RWPE2 (cell line): ENCODE measurements at regions not wholly inside any gene's neighbourhood (a gene's known extent, or its start where the extent isn't known, plus 50 kb on each side); places are given as distances from the start of the nearest gene placed in this dataset.

ENCODE experiments used
- ATAC-seq: fragments of 200-7000 bp; cut with Tn5 transposase; 3 replicates; pipeline ENCODE4 v1.9.1; 2021; ENCODE audit warnings: low read depth
- DNase-seq: peaks from one replicate; pipeline ENCODE4 v3.0.0-alpha.2; 2020; ENCODE audit warnings: low spot score
- H3K27ac ChIP-seq: fragments of 450-650 bp; 2 replicates; pipeline ENCODE4 v1.5.1; 2017; ENCODE audit warnings: mild to moderate bottlenecking; ENCODE audit not compliant: poor library complexity, severe bottlenecking
- H3K27me3 ChIP-seq: fragments of 250-450 bp; sonication (Bioruptor Pico); 2 replicates; pipeline ENCODE4 v1.5.1; 2021; ENCODE audit warnings: mild to moderate bottlenecking, moderate library complexity; ENCODE audit not compliant: insufficient read depth, poor library complexity, severe bottlenecking
- H3K36me3 ChIP-seq: fragments of 250-450 bp; sonication (Bioruptor Pico); 2 replicates; pipeline ENCODE4 v1.5.1; 2020; ENCODE audit warnings: low read depth, mild to moderate bottlenecking, moderate library complexity
- H3K4me1 ChIP-seq: fragments of 250-450 bp; sonication (Bioruptor Pico); 2 replicates; pipeline ENCODE4 v1.5.1; 2021; ENCODE audit warnings: mild to moderate bottlenecking, moderate library complexity; ENCODE audit not compliant: insufficient read depth, poor library complexity, severe bottlenecking
- H3K4me3 ChIP-seq: fragments of 250-450 bp; sonication (Bioruptor Pico); 2 replicates; pipeline ENCODE4 v1.5.1; 2021; ENCODE audit warnings: mild to moderate bottlenecking, moderate library complexity; ENCODE audit not compliant: severe bottlenecking
- H3K9me3 ChIP-seq: fragments of 250-450 bp; sonication (Bioruptor Pico); 2 replicates; pipeline ENCODE4 v1.5.1; 2021; ENCODE audit warnings: mild to moderate bottlenecking, moderate library complexity; ENCODE audit not compliant: severe bottlenecking
- CTCF ChIP-seq: fragments of 450-650 bp; IDR thresholded peaks from one replicate; pipeline ENCODE4 v1.5.1; 2017; ENCODE audit warnings: mild to moderate bottlenecking, moderate library complexity; ENCODE audit not compliant: poor library complexity, severe bottlenecking

- Histone ChIP-seq H3K9me3 (no peaks in the 10 kb centered on the region), H3K4me1 (peaks cover 12% of the 10 kb centered on the region), H3K27me3 (no peaks in the 10 kb centered on the region), H3K36me3 (no peaks in the 10 kb centered on the region), H3K27ac (no peak overlapping the region), H3K4me3 (no peak overlapping the region)
- no peak for TF ChIP-seq CTCF
- ATAC-seq: peak; percentile 89
- no peak for DNase-seq
Observed at GRCh38 chr18:39701839-39702238, 2136.2 kb upstream of the CELF4 start.

- no peak overlapping the region for H3K4me3 ChIP-seq
- H3K36me3 ChIP-seq: no peaks in the 10 kb centered on the region
- H3K27me3 ChIP-seq: no peaks in the 10 kb centered on the region
- H3K9me3 ChIP-seq: no peaks in the 10 kb centered on the region
- no peak for ATAC-seq
- no peak for DNase-seq
- no peak overlapping the region for H3K27ac ChIP-seq
- peaks cover 12% of the 10 kb centered on the region for H3K4me1 ChIP-seq
- TF ChIP-seq CTCF: no peak
Observed at GRCh38 chr18:39701055-39701783, 2135.6 kb upstream of the CELF4 start.

- Histone ChIP-seq H3K4me1 (peaks cover 12% of the 10 kb centered on the region), H3K9me3 (no peaks in the 10 kb centered on the region), H3K27me3 (no peaks in the 10 kb centered on the region), H3K36me3 (no peaks in the 10 kb centered on the region), H3K4me3 (no peak overlapping the region), H3K27ac (no peak overlapping the region)
- no peak for ATAC-seq
- no peak for DNase-seq
- no peak for TF ChIP-seq CTCF
Observed at GRCh38 chr18:39699340-39699964, 2133.9 kb upstream of the CELF4 start.

GRCh38 chr18:39698436-39698835 is 2132.8 kb upstream of the CELF4 start:
- Histone ChIP-seq H3K4me3 (no peak overlapping the region), H3K36me3 (no peaks in the 10 kb centered on the region), H3K27me3 (no peaks in the 10 kb centered on the region), H3K4me1 (peaks cover 12% of the 10 kb centered on the region), H3K27ac (no peak overlapping the region), H3K9me3 (no peaks in the 10 kb centered on the region)
- no peak for TF ChIP-seq CTCF
- DNase-seq (no peak), ATAC-seq (no peak)

- TF ChIP-seq CTCF: no peak
- ATAC-seq (no peak), DNase-seq (no peak)
- Histone ChIP-seq H3K4me3 (no peak overlapping the region), H3K9me3 (no peaks in the 10 kb centered on the region), H3K36me3 (no peaks in the 10 kb centered on the region), H3K27ac (no peak overlapping the region), H3K27me3 (no peaks in the 10 kb centered on the region), H3K4me1 (no peaks in the 10 kb centered on the region)
Observed at GRCh38 chr18:39693359-39693758, 2127.8 kb upstream of the CELF4 start.
